Panc1 (cell line): ENCODE measurements at regions not wholly inside any gene's neighbourhood (a gene's known extent, or its start where the extent isn't known, plus 50 kb on each side); places are given as distances from the start of the nearest gene placed in this dataset.

Experiments used
- ATAC-seq: fragments of 200-7000 bp; cut with Tn5 transposase; 2 replicates; pipeline ENCODE4 v1.9.1; 2020; ENCODE audit warnings: mild to moderate bottlenecking, moderate library complexity
- BruUV-seq: library from RNA; stranded (reverse); fragments of 400-500 nt; replicated peaks from 2 replicates; lab custom pipeline; 2021; lab: Mats Ljungman, UMichigan
- CTCF ChIA-PET: fragments of 300-600 bp; sonication (Branson Sonifier 250); formaldehyde crosslinking; loops from one replicate; lab custom pipeline; 2022; ENCODE audit warnings: antibody characterized with exemption; lab: Charles Lee
- POLR2A ChIA-PET: fragments of 300-600 bp; sonication (Branson Sonifier 250); formaldehyde crosslinking; loops from one replicate; lab custom pipeline; 2022; ENCODE audit warnings: antibody characterized with exemption; lab: Charles Lee
- DNase-seq: peaks from one replicate; pipeline ENCODE4 v3.0.0-alpha.2; 2010; ENCODE audit warnings: low read depth, low spot score
- H3K27ac ChIP-seq: 2 replicates; pipeline ENCODE4 v1.5.1; 2011; ENCODE audit warnings: mild to moderate bottlenecking, low read length, inconsistent platforms
- H3K27me3 ChIP-seq: fragments of 200-500 bp; sonication (Bioruptor generic); 2 replicates; pipeline ENCODE4 v1.6.0; 2014; ENCODE audit warnings: low read length, inconsistent platforms; ENCODE audit not compliant: control insufficient read depth, insufficient read depth
- H3K36me3 ChIP-seq: fragments of 200-500 bp; sonication (Bioruptor generic); 2 replicates; pipeline ENCODE4 v1.5.1; 2014; ENCODE audit warnings: inconsistent platforms, mild to moderate bottlenecking, low read length, moderate library complexity; ENCODE audit not compliant: control insufficient read depth, insufficient read depth
- H3K4me1 ChIP-seq: 2 replicates; pipeline ENCODE4 v1.5.1; 2011; ENCODE audit warnings: inconsistent platforms, mild to moderate bottlenecking, low read length, moderate library complexity; ENCODE audit not compliant: control insufficient read depth, insufficient read depth
- H3K4me3 ChIP-seq, 2 experiments: 2 replicates each; pipeline ENCODE4 v1.5.1; 2011 to 2012; ENCODE audit warnings: low read depth in 2 of 2, low read length in 2 of 2, mild to moderate bottlenecking in 2 of 2, inconsistent platforms in 1 of 2, moderate library complexity in 1 of 2
- H3K9me3 ChIP-seq: fragments of 200-500 bp; sonication (Bioruptor generic); 2 replicates; pipeline ENCODE4 v1.5.1; 2014; ENCODE audit warnings: low read depth, mild to moderate bottlenecking, inconsistent platforms, low read length, moderate library complexity; ENCODE audit not compliant: control insufficient read depth, insufficient read depth
- CTCF ChIP-seq: fragments of 450-650 bp; IDR thresholded peaks from 2 replicates; pipeline ENCODE4 v1.5.1; 2017; ENCODE audit warnings: mild to moderate bottlenecking
- POLR2AphosphoS5 ChIP-seq: IDR thresholded peaks from 2 replicates; pipeline ENCODE4 v1.6.1; 2012; ENCODE audit warnings: mild to moderate bottlenecking, low read depth, low read length, moderate library complexity
- REST ChIP-seq, 2 experiments: IDR thresholded peaks; 2 replicates each; pipeline ENCODE4 v1.6.1; 2011 to 2012; ENCODE audit warnings: low read depth in 2 of 2, control low read depth in 1 of 2, low read length in 1 of 2, mild to moderate bottlenecking in 1 of 2, moderate library complexity in 1 of 2; ENCODE audit not compliant: insufficient read depth in 1 of 2
- SIN3A ChIP-seq: IDR thresholded peaks from 2 replicates; pipeline ENCODE4 v1.6.1; 2012; ENCODE audit warnings: low read depth, mild to moderate bottlenecking, low read length, moderate library complexity, borderline replicate concordance; ENCODE audit not compliant: insufficient read depth
- TCF7L2 ChIP-seq: IDR thresholded peaks from 2 replicates; pipeline ENCODE4 v1.6.1; 2011; ENCODE audit warnings: mild to moderate bottlenecking, low read depth, low read length, inconsistent platforms
- in situ Hi-C: cut with HindIII; loops from 2 replicates; pipeline ENCODE4 v1.10.0; 2016; ENCODE audit warnings: low sequenced_read_pairs, low pct_unique_long_range_greater_than_20kb
- intact Hi-C: fragments of 100-400 bp; cut with micrococcal nuclease; formaldehyde crosslinking; loops from one replicate; pipeline ENCODE4 v1.10.0; 2022; ENCODE audit not compliant: unreplicated experiment

DNA sequence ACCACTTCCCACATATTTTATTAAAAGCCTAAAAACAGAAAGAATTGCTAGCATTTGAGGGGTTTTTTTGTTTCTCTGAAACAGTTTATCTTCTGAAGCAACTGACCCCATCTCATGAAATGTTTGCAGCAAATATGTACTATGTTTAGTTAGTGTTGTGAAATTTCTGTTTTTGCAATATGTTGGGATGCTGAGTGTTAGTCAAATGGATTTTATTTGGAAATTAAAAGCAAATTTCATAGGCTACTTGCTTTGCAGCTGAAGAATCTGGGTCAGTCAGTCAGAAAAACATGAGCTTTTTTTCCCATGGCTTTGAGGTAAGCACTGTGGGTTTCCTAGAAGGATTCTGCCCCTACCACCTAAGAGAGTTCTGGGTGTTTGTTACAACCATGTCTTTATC is 184.9 kb upstream of the DKK2 start:
- TF ChIP-seq TCF7L2 (no peak), SIN3A (no peak), POLR2AphosphoS5 (no peak), REST (IDR thresholded peaks at IDR 0.05; ENCODE audit: insufficient read depth in 1 of 2, low read depth in 2 of 2, low read length in 1 of 2) (no peak), CTCF (no peak)
- Histone ChIP-seq H3K4me3 (no peak overlapping the region), H3K27ac (no peak overlapping the region), H3K4me1 (no peaks in the 10 kb centered on the region), H3K9me3 (no peaks in the 10 kb centered on the region), H3K36me3 (no peaks in the 10 kb centered on the region), H3K27me3 (no peaks in the 10 kb centered on the region)
- ChIA-PET CTCF (no interaction called here), POLR2A (no interaction called here)
- DNase-seq (no peak), ATAC-seq (no peak)
- in situ Hi-C loops (no loop called here), intact Hi-C loops (no loop called here)
- BruUV-seq = no TSS peak

DNA sequence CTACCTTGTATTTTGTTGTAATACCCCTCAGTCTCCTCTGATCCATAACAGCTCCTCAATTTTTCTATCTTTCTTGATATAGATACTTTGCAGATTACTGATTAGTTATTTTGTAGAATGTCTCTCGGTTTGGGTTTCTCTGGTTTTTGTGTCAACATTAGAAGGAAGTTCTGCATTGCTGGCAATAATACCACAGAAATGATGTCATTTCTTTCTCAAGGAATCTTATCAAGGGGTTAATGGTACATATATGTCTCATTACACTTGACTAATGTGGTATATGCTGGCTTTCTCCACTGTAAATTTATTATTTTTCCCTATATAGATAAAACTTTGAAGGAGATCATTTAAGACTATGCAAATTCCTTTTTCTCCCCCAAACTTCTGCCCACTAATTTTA is 183.6 kb upstream of the DKK2 start:
- H3K4me3 ChIP-seq = no peak overlapping the region
- TF ChIP-seq TCF7L2 = no peak
- no peak for TF ChIP-seq CTCF
- TF ChIP-seq SIN3A = no peak
- ChIA-PET POLR2A (no interaction called here), CTCF (no interaction called here)
- intact Hi-C loops = no loop called here
- no peaks in the 10 kb centered on the region for H3K36me3 ChIP-seq
- no peaks in the 10 kb centered on the region for H3K4me1 ChIP-seq
- no TSS peak for BruUV-seq
- no peak for ATAC-seq
- no peak overlapping the region for H3K27ac ChIP-seq
- no peaks in the 10 kb centered on the region for H3K27me3 ChIP-seq
- in situ Hi-C loops = no loop called here
- DNase-seq = no peak
- H3K9me3 ChIP-seq = no peaks in the 10 kb centered on the region

DNA sequence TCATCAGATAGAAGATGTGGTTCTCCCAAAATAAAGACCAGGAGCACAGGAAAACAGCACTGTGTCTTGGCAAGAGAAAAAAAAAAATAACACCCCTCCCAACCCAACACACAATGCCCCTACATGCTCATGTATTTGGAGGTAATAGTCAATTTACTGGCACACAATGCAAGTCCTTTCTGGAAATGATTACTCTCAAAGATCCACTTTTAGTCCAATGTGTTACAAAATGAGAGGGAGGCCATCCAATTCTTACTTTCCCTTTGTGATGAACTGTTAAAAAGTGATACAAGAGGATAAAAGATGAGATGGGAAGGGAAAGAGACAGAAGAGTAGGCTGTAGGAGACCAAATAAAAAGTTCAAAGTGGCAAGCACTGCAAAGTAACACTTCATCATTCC is 180.3 kb upstream of the DKK2 start:
- ChIA-PET POLR2A (no interaction called here), CTCF (no interaction called here)
- DNase-seq (no peak), ATAC-seq (no peak)
- in situ Hi-C loops (no loop called here), intact Hi-C loops (no loop called here)
- BruUV-seq = no TSS peak
- no peak for TF ChIP-seq REST (IDR thresholded peaks at IDR 0.05; ENCODE audit: insufficient read depth in 1 of 2, low read depth in 2 of 2, low read length in 1 of 2)
- TF ChIP-seq TCF7L2 = no peak
- no peak for TF ChIP-seq CTCF
- no peak for TF ChIP-seq POLR2AphosphoS5
- TF ChIP-seq SIN3A = no peak
- Histone ChIP-seq H3K36me3 (no peaks in the 10 kb centered on the region), H3K27me3 (no peaks in the 10 kb centered on the region), H3K27ac (no peak overlapping the region), H3K4me1 (no peaks in the 10 kb centered on the region), H3K9me3 (no peaks in the 10 kb centered on the region), H3K4me3 (no peak overlapping the region)
